ENCODE measurements at regions not wholly inside any gene's neighbourhood (a gene's known extent, or its start where the extent isn't known, plus 50 kb on each side); places are given as distances from the start of the nearest gene placed in this dataset.

GRCh38 chr6:166774770-166775169 is 147.7 kb upstream of the RPS6KA2 start:
- H3K4me3 Mint-ChIP-seq: no peak overlapping the region
- ATAC-seq (replicated peaks) (no peak), DNase-seq (no peak)
- peaks cover 0 to 3% of the 10 kb centered on the region in 2 donors for H3K4me1 Mint-ChIP-seq (ENCODE audit: low read depth in 2 of 2)
- peaks cover 3% of the 10 kb centered on the region for H3K36me3 Mint-ChIP-seq (ENCODE audit: insufficient read depth)
- H3K27me3 Mint-ChIP-seq: peaks cover 25 to 33% of the 10 kb centered on the region in 2 donors
- no peak overlapping the region for H3K27ac Mint-ChIP-seq
- no peaks in the 10 kb centered on the region for H3K9me3 Mint-ChIP-seq

- H3K36me3 Mint-ChIP-seq (ENCODE audit: insufficient read depth): peaks cover 3% of the 10 kb centered on the region
- ATAC-seq (replicated peaks): no peak
- H3K4me1 Mint-ChIP-seq (ENCODE audit: low read depth in 2 of 2): peaks cover 0 to 3% of the 10 kb centered on the region in 2 donors
- no peak overlapping the region for H3K27ac Mint-ChIP-seq
- DNase-seq: no peak
- no peaks in the 10 kb centered on the region for H3K9me3 Mint-ChIP-seq
- H3K27me3 Mint-ChIP-seq: peaks cover 25 to 33% of the 10 kb centered on the region in 2 donors
- H3K4me3 Mint-ChIP-seq: no peak overlapping the region
Measured at GRCh38 chr6:166774292-166774691, 147.2 kb upstream of the RPS6KA2 start.

- no peaks in the 10 kb centered on the region for H3K9me3 Mint-ChIP-seq
- H3K27ac Mint-ChIP-seq: no peak overlapping the region
- peaks cover 25 to 33% of the 10 kb centered on the region in 2 donors for H3K27me3 Mint-ChIP-seq
- H3K4me3 Mint-ChIP-seq: no peak overlapping the region
- ATAC-seq (replicated peaks) (no peak), DNase-seq (no peak)
- peaks cover 0 to 3% of the 10 kb centered on the region in 2 donors for H3K4me1 Mint-ChIP-seq (ENCODE audit: low read depth in 2 of 2)
- H3K36me3 Mint-ChIP-seq (ENCODE audit: insufficient read depth): peaks cover 3% of the 10 kb centered on the region
Measured at GRCh38 chr6:166772518-166772917, 145.5 kb upstream of the RPS6KA2 start.

- no peaks in the 10 kb centered on the region for H3K9me3 Mint-ChIP-seq
- no peak overlapping the region for H3K4me3 Mint-ChIP-seq
Measured at GRCh38 chr6:166771701-166772100, 144.7 kb upstream of the RPS6KA2 start.

GRCh38 chr6:166770216-166771116 is 143.4 kb upstream of the RPS6KA2 start:
- H3K9me3 Mint-ChIP-seq: no peaks in the 10 kb centered on the region
- H3K27ac Mint-ChIP-seq: no peak overlapping the region
- no peaks in the 10 kb centered on the region for H3K36me3 Mint-ChIP-seq (ENCODE audit: insufficient read depth)
- peaks cover 0 to under 1% of the 10 kb centered on the region in 2 donors for H3K4me1 Mint-ChIP-seq (ENCODE audit: low read depth in 2 of 2)
- peaks cover 19 to 25% of the 10 kb centered on the region in 2 donors for H3K27me3 Mint-ChIP-seq
- DNase-seq (no peak), ATAC-seq (replicated peaks) (no peak)
- no peak overlapping the region for H3K4me3 Mint-ChIP-seq

More at GRCh38 chr6:166771701-166772100, 144.7 kb upstream of the RPS6KA2 start:
- Mint-ChIP-seq H3K4me1 (ENCODE audit: low read depth in 2 of 2) (peaks cover 0 to 3% of the 10 kb centered on the region in 2 donors), H3K27ac (no peak overlapping the region), H3K27me3 (peaks cover 25 to 30% of the 10 kb centered on the region in 2 donors), H3K36me3 (ENCODE audit: insufficient read depth) (peaks cover 3% of the 10 kb centered on the region)
- DNase-seq (no peak), ATAC-seq (replicated peaks) (no peak)

GRCh38 chr6:166769648-166770047 is 142.6 kb upstream of the RPS6KA2 start:
- Mint-ChIP-seq H3K27ac (no peak overlapping the region), H3K36me3 (ENCODE audit: insufficient read depth) (no peaks in the 10 kb centered on the region), H3K27me3 (peaks cover 15 to 25% of the 10 kb centered on the region in 2 donors), H3K4me1 (ENCODE audit: low read depth in 2 of 2) (no peaks in the 10 kb centered on the region), H3K4me3 (no peak overlapping the region), H3K9me3 (no peaks in the 10 kb centered on the region)
- DNase-seq (no peak), ATAC-seq (replicated peaks) (no peak)

GRCh38 chr6:166768761-166769160 is 141.7 kb upstream of the RPS6KA2 start:
- no peak overlapping the region for H3K27ac Mint-ChIP-seq

DNA sequence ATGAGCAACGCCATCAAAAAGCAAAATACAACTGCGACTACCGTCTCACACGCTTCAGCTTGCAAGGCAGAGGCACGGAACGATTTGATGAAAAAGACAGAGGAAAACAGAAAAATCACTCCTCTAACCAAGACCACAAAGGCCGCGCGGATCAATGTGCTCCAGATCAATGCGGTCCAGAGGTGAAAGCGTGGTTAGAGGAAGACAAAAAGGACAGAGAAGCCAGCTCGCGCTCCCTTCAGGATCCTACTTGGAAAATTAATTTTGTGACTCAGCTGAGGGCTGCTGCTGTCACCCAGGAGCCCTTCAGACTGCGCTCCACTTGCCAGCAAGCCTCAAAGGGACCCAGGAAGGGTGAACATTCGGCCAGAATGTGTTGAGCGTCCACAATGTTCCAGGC is 140.2 kb upstream of the RPS6KA2 start:
- no peak overlapping the region for H3K4me3 Mint-ChIP-seq
- H3K27ac Mint-ChIP-seq: peak overlapping the region in 1 of 2 donors; percentile 22
- H3K9me3 Mint-ChIP-seq: no peaks in the 10 kb centered on the region
- no peaks in the 10 kb centered on the region for H3K36me3 Mint-ChIP-seq (ENCODE audit: insufficient read depth)
- no peak for ATAC-seq (replicated peaks)
- no peak for DNase-seq
- H3K4me1 Mint-ChIP-seq (ENCODE audit: low read depth in 2 of 2): peaks cover 0 to 2% of the 10 kb centered on the region in 2 donors
- H3K27me3 Mint-ChIP-seq: peaks cover under 1 to 9% of the 10 kb centered on the region in 2 donors

More at GRCh38 chr6:166768761-166769160, 141.7 kb upstream of the RPS6KA2 start:
- H3K4me1 Mint-ChIP-seq (ENCODE audit: low read depth in 2 of 2): no peaks in the 10 kb centered on the region
- no peaks in the 10 kb centered on the region for H3K9me3 Mint-ChIP-seq
- no peak overlapping the region for H3K4me3 Mint-ChIP-seq
- H3K27me3 Mint-ChIP-seq: peaks cover 15 to 24% of the 10 kb centered on the region in 2 donors
- DNase-seq (no peak), ATAC-seq (replicated peaks) (no peak)
- no peaks in the 10 kb centered on the region for H3K36me3 Mint-ChIP-seq (ENCODE audit: insufficient read depth)

DNA sequence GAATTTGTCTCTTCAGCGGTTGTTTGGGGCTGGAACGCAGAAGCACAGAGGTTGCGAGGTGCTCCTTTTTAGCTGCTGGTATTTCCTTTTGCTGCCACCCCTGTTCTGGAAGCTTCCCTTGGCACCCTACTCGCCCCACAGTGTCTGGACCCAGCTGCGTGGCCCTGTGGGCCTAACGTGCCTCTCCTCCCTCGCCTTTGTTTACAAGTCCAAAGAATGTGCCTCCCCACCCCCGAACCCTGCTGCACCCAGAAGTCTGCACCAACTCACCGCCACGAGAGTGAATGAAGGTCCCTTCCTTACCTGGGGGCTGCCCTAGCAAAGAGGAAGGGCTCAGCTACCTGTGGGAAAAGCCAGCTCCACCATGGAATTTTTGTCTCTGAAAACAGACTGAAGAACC is 139.7 kb upstream of the RPS6KA2 start:
- H3K9me3 Mint-ChIP-seq: no peaks in the 10 kb centered on the region
- ATAC-seq (replicated peaks) (no peak), DNase-seq (no peak)
- no peaks in the 10 kb centered on the region for H3K36me3 Mint-ChIP-seq (ENCODE audit: insufficient read depth)
- H3K4me3 Mint-ChIP-seq: no peak overlapping the region
- H3K27me3 Mint-ChIP-seq: peaks cover 0 to 10% of the 10 kb centered on the region in 2 donors
- peaks cover 0 to 2% of the 10 kb centered on the region in 2 donors for H3K4me1 Mint-ChIP-seq (ENCODE audit: low read depth in 2 of 2)
- H3K27ac Mint-ChIP-seq: no peak overlapping the region

DNA sequence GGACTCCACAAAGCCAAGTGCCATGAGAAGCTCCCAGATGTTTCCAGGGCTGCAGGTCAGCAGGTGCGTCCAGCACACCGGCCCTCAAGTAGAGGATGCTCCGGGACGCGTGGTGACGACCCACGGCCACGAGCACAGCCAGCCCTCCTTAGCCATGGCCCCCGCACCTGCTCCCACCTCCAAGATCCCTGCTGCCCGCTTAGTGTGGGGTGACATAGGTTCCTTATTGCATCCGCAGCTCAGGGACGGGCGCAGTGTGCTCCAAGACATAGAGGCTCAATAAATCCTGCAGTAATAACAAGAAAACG is 138.1 kb upstream of the RPS6KA2 start:
- Mint-ChIP-seq H3K9me3 (no peaks in the 10 kb centered on the region), H3K4me1 (ENCODE audit: low read depth in 2 of 2) (peaks cover 0 to 6% of the 10 kb centered on the region in 2 donors), H3K4me3 (no peak overlapping the region), H3K36me3 (ENCODE audit: insufficient read depth) (no peaks in the 10 kb centered on the region), H3K27me3 (peaks cover 0 to 10% of the 10 kb centered on the region in 2 donors), H3K27ac (no peak overlapping the region)
- no peak for ATAC-seq (replicated peaks)
- DNase-seq: no peak

GRCh38 chr6:166764473-166765233 is 137.6 kb upstream of the RPS6KA2 start:
- Mint-ChIP-seq H3K4me3 (no peak overlapping the region), H3K36me3 (ENCODE audit: insufficient read depth) (no peaks in the 10 kb centered on the region), H3K27me3 (peaks cover 0 to 13% of the 10 kb centered on the region in 2 donors), H3K27ac (no peak overlapping the region), H3K4me1 (ENCODE audit: low read depth in 2 of 2) (peaks cover 0 to 9% of the 10 kb centered on the region in 2 donors), H3K9me3 (no peaks in the 10 kb centered on the region)
- DNase-seq (no peak), ATAC-seq (replicated peaks) (no peak)

DNA sequence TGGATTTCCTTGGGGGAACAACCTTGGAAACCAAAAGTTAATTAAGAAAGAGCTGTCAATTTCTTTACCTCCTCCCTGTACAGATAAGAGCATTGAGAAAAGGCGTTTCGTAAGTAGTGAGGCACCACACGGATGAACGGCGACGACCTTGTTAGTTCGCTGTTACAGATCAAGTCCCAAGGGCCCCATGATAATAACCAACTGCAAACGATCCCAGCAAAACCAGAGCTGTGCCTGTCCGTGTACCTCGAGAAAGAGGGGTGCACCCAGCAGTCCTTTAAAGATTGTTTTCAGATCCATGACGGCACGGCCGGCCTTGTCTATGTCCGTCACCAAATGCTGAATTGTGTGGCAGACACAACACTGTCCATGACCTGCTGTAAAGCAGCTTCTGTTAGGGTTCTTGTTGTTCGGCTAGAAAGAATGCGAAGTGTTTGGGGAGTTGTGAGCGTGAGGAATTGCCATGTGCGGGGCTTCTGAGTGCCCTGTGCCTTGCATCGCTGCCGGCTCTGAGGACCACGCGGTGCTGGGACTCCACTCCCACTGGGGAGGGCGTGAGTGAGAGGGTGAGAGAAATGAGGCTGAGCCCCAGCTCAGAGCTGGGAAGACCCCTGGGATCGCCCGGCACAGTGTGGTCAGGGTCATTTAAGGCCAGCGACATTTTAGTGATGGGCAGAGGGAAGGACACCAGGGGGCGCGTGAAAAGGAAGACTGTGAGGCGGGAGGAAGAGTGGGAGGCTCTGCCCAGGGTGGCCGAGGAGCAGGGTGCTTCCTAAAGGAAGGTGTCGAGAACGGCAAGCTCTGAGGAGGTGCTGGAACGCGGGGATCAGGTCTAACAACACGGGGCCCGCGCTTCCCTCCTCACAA is 136.8 kb upstream of the RPS6KA2 start:
- H3K36me3 Mint-ChIP-seq (ENCODE audit: insufficient read depth): no peaks in the 10 kb centered on the region
- DNase-seq (no peak), ATAC-seq (replicated peaks) (no peak)
- H3K9me3 Mint-ChIP-seq: no peaks in the 10 kb centered on the region
- H3K4me3 Mint-ChIP-seq: no peak overlapping the region
- H3K27me3 Mint-ChIP-seq: peaks cover 1 to 22% of the 10 kb centered on the region in 2 donors
- peaks cover 0 to 10% of the 10 kb centered on the region in 2 donors for H3K4me1 Mint-ChIP-seq (ENCODE audit: low read depth in 2 of 2)
- H3K27ac Mint-ChIP-seq: no peak overlapping the region

- Mint-ChIP-seq H3K4me1 (ENCODE audit: low read depth in 2 of 2) (peaks cover 7 to 18% of the 10 kb centered on the region in 2 donors), H3K9me3 (no peaks in the 10 kb centered on the region), H3K36me3 (ENCODE audit: insufficient read depth) (peaks cover 3% of the 10 kb centered on the region), H3K27ac (no peak overlapping the region), H3K4me3 (no peak overlapping the region), H3K27me3 (peaks cover 20 to 42% of the 10 kb centered on the region in 2 donors)
- DNase-seq: no peak
- no peak for ATAC-seq (replicated peaks)
Measured at GRCh38 chr6:166761801-166762200, 134.8 kb upstream of the RPS6KA2 start.
